ENCODE measurements at regions not wholly inside any gene's neighbourhood (a gene's known extent, or its start where the extent isn't known, plus 50 kb on each side); places are given as distances from the start of the nearest gene placed in this dataset.

GRCh38 chr3:45313743-45314403 is 74.5 kb upstream of the LARS2 start:
- TF ChIP-seq, protein P1, sequence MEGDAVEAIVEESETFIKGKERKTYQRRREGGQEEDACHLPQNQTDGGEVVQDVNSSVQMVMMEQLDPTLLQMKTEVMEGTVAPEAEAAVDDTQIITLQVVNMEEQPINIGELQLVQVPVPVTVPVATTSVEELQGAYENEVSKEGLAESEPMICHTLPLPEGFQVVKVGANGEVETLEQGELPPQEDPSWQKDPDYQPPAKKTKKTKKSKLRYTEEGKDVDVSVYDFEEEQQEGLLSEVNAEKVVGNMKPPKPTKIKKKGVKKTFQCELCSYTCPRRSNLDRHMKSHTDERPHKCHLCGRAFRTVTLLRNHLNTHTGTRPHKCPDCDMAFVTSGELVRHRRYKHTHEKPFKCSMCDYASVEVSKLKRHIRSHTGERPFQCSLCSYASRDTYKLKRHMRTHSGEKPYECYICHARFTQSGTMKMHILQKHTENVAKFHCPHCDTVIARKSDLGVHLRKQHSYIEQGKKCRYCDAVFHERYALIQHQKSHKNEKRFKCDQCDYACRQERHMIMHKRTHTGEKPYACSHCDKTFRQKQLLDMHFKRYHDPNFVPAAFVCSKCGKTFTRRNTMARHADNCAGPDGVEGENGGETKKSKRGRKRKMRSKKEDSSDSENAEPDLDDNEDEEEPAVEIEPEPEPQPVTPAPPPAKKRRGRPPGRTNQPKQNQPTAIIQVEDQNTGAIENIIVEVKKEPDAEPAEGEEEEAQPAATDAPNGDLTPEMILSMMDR (IDR thresholded peaks at IDR 0.05), result no peak
- TF ChIP-seq POLR2A (IDR thresholded peaks at IDR 0.05), result no peak
